Esophagus squamous epithelium (tissue), 5 donors: ENCODE measurements at regions not wholly inside any gene's neighbourhood (a gene's known extent, or its start where the extent isn't known, plus 50 kb on each side); places are given as distances from the start of the nearest gene placed in this dataset.

Experiments used
- DNase-seq: peaks from one replicate; lab custom pipeline; 2025; lab: John Stamatoyannopoulos, UW
- H3K27ac ChIP-seq, 4 donors: fragments of 200-600 bp; sonication (generic); one replicate each; pipeline ENCODE4 v1.5.1; 2016 to 2019; ENCODE audit warnings: mild to moderate bottlenecking in 1 of 4
- H3K27me3 ChIP-seq, 4 donors: fragments of 200-600 bp; sonication (generic); 1 replicate in 3 of 4; 2 replicates in 1 of 4; pipeline versions ENCODE4 v1.5.1 to v1.6.0; 2017 to 2021; ENCODE audit warnings: antibody characterized with exemption in 1 of 4
- H3K36me3 ChIP-seq, 3 donors: fragments of 200-600 bp; sonication (generic); one replicate each; pipeline ENCODE4 v1.5.1; 2016 to 2019
- H3K4me1 ChIP-seq, 3 donors: fragments of 200-600 bp; sonication (generic); one replicate each; pipeline ENCODE4 v1.5.1; 2017 to 2019
- H3K4me3 ChIP-seq, 4 donors: fragments of 200-600 bp; sonication (generic); 1 replicate in 3 of 4; 2 replicates in 1 of 4; pipeline ENCODE4 v1.5.1; 2016 to 2019; ENCODE audit warnings: mild to moderate bottlenecking in 2 of 4, moderate library complexity in 1 of 4
- H3K9me3 ChIP-seq, 3 donors: fragments of 200-600 bp; sonication (generic); one replicate each; pipeline ENCODE4 v1.5.1; 2016 to 2019
- CTCF ChIP-seq, 6 experiments: fragments of 450-650 bp in 4 of 6; fragments of 200-600 bp in 2 of 6; sonication (generic) in 2 of 6; IDR thresholded peaks; one replicate each; pipeline ENCODE4 v1.5.1; 2016 to 2019; ENCODE audit warnings: antibody characterized with exemption in 6 of 6, mild to moderate bottlenecking in 4 of 6, moderate library complexity in 4 of 6
- POLR2A ChIP-seq, 4 donors: fragments of 450-650 bp; IDR thresholded peaks; one replicate each; pipeline ENCODE4 v1.6.1; 2017; ENCODE audit warnings: antibody characterized with exemption in 4 of 4, mild to moderate bottlenecking in 4 of 4, moderate library complexity in 3 of 4
- WGBS, 2 donors: methylation state at CpG; one replicate each; pipeline ENCODE4 v1.1.5; 2018; 5-methylcytosine and 5-hydroxymethylcytosine counted together
- intact Hi-C: fragments of 100-400 bp; cut with DNase I; formaldehyde crosslinking; loops from one replicate; pipeline ENCODE4 v1.15.0; 2022
- donor health status: DM: yes; HTN: yes; CAD: no.

- Histone ChIP-seq H3K4me3 (no peak overlapping the region), H3K27ac (no peak overlapping the region), H3K27me3 (no peaks in the 10 kb centered on the region), H3K36me3 (no peaks in the 10 kb centered on the region), H3K4me1 (no peaks in the 10 kb centered on the region), H3K9me3 (no peaks in the 10 kb centered on the region)
- intact Hi-C loops, result no loop called here
- 80% methylated on average over 2 of the region's 2 CpGs for WGBS, 2 donors
- DNase-seq, result no peak
- TF ChIP-seq POLR2A (IDR thresholded peaks at IDR 0.05) (no peak), CTCF (IDR thresholded peaks at IDR 0.05) (no peak)
Measured at GRCh38 chr5:21173526-21173925, 1185.5 kb upstream of the CDH18 start.

- no peaks in the 10 kb centered on the region for H3K9me3 ChIP-seq
- WGBS, 2 donors, result 62 to 69% methylated on average over 2 of the region's 2 CpGs
- no peaks in the 10 kb centered on the region for H3K36me3 ChIP-seq
- no peaks in the 10 kb centered on the region for H3K4me1 ChIP-seq
- no peak overlapping the region for H3K27ac ChIP-seq
- H3K27me3 ChIP-seq, result no peaks in the 10 kb centered on the region
- intact Hi-C loops, result no loop called here
- H3K4me3 ChIP-seq, result no peak overlapping the region
- TF ChIP-seq POLR2A (IDR thresholded peaks at IDR 0.05) (no peak), CTCF (IDR thresholded peaks at IDR 0.05) (no peak)
- DNase-seq, result no peak
Measured at GRCh38 chr5:21173036-21173435, 1185.0 kb upstream of the CDH18 start.

GRCh38 chr5:21171038-21171437, 1183.0 kb upstream of the CDH18 start:
- no peak for DNase-seq
- H3K36me3 ChIP-seq, result no peaks in the 10 kb centered on the region
- H3K4me1 ChIP-seq, result no peaks in the 10 kb centered on the region
- no peaks in the 10 kb centered on the region for H3K27me3 ChIP-seq
- H3K4me3 ChIP-seq, result no peak overlapping the region
- TF ChIP-seq CTCF (IDR thresholded peaks at IDR 0.05), result no peak
- TF ChIP-seq POLR2A (IDR thresholded peaks at IDR 0.05), result no peak
- intact Hi-C loops, result no loop called here
- H3K9me3 ChIP-seq, result no peaks in the 10 kb centered on the region
- no peak overlapping the region for H3K27ac ChIP-seq

- 78 to 81% methylated on average over 2 of the region's 2 CpGs for WGBS, 2 donors
Measured at GRCh38 chr5:21168557-21168956, 1180.6 kb upstream of the CDH18 start.

GRCh38 chr5:21165344-21165743, 1177.3 kb upstream of the CDH18 start:
- WGBS, 2 donors, result 44 to 56% methylated on average over 6 of the region's 6 CpGs
- DNase-seq, result no peak
- no peaks in the 10 kb centered on the region for H3K27me3 ChIP-seq
- H3K36me3 ChIP-seq, result no peaks in the 10 kb centered on the region
- TF ChIP-seq POLR2A (IDR thresholded peaks at IDR 0.05) (no peak), CTCF (IDR thresholded peaks at IDR 0.05) (no peak)
- intact Hi-C loops, result no loop called here
- H3K4me1 ChIP-seq, result no peaks in the 10 kb centered on the region
- no peak overlapping the region for H3K27ac ChIP-seq
- H3K9me3 ChIP-seq, result no peaks in the 10 kb centered on the region
- no peak overlapping the region for H3K4me3 ChIP-seq

More at GRCh38 chr5:21168557-21168956, 1180.6 kb upstream of the CDH18 start:
- Histone ChIP-seq H3K4me3 (no peak overlapping the region), H3K27ac (no peak overlapping the region), H3K27me3 (no peaks in the 10 kb centered on the region), H3K4me1 (no peaks in the 10 kb centered on the region), H3K36me3 (no peaks in the 10 kb centered on the region), H3K9me3 (no peaks in the 10 kb centered on the region)
- DNase-seq, result no peak
- TF ChIP-seq CTCF (IDR thresholded peaks at IDR 0.05) (no peak), POLR2A (IDR thresholded peaks at IDR 0.05) (no peak)
- intact Hi-C loops, result no loop called here
